A673 (cell line): ENCODE measurements at regions not wholly inside any gene's neighbourhood (a gene's known extent, or its start where the extent isn't known, plus 50 kb on each side); places are given as distances from the start of the nearest gene placed in this dataset.

Source experiments
- CTCF ChIP-seq: fragments of 300-800, 200-600 bp; sonication (generic); conservative IDR thresholded peaks from 2 replicates; pipeline ENCODE4 v1.5.1; 2017; ENCODE audit warnings: low read depth, mild to moderate bottlenecking, antibody characterized with exemption, low read length, moderate library complexity, mixed read lengths
- EZH2 ChIP-seq: fragments of 200-600 bp; sonication (generic); IDR thresholded peaks from 2 replicates; pipeline ENCODE4 v1.6.1; 2017; ENCODE audit warnings: borderline replicate concordance, low read depth, mild to moderate bottlenecking, mixed read lengths, antibody characterized with exemption, low read length; ENCODE audit not compliant: poor library complexity, severe bottlenecking

DNA sequence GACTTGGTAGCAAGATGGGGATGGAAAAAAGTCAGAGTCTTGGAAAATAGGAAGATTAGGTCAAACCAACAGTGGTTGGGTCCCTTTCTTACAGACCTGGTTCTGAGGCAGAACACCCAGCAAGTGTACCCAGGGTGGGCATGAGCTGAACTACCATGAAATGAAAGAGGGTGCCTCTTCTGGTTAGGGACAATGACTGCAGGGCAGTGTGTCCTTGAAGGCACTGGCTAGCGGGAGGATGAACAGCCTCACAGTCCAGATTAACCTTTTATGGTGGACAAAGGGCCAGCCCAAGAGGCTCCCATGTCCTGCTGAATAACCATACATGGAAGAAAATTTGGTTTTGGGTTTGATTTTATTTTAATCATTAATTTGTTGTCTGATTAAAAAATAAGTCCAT is 61.8 kb upstream of the CCDC85A start:
- TF ChIP-seq CTCF = no peak
- TF ChIP-seq EZH2 = no peak
